ENCODE measurements at regions not wholly inside any gene's neighbourhood (a gene's known extent, or its start where the extent isn't known, plus 50 kb on each side); places are given as distances from the start of the nearest gene placed in this dataset.

DNA sequence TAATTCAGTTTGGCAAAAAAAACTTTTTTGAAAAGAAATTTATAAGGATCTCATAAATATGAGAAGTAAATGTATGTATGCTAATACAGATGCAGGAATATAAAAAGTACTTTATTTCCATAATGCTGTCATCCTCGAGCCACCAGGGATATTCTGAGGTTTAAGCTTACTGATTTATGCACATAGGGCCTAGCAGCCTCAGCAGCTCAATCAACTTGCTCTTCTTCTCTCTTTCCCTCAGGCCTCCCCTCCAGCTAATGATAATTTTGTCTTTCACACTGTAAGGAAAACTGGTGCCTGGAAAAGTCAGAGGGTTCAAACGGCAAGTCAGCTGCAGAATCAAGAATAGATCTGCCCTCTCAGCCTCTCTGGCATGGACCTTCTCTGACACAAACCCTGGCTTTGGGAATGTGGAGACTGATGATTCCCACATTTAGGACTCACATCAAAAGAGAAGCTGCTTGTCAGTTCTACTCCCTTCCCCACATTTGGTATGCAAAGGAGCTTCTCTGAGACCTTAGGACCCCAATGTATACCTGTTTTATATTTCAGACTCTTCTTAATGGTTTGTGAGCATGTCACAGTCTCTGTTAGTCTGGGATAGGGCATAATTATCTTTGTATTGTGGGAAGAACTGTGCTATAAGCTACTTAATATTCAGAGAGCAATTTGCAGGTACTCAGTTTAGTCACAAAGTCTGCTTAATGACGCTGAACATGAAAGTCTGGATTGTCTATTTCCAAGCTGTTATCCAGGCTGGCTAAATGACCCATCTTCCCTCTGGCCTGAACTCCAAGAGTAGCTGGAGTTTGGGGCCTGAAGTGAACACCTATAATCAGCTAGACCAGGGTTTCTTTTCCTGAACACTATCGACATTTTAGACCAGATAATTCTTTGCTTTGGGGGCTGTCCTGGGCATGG lies 52.1 kb upstream of the DIPK1A start:
- DNase-seq (ENCODE audit: low read depth) = peak; percentile 53

DNA sequence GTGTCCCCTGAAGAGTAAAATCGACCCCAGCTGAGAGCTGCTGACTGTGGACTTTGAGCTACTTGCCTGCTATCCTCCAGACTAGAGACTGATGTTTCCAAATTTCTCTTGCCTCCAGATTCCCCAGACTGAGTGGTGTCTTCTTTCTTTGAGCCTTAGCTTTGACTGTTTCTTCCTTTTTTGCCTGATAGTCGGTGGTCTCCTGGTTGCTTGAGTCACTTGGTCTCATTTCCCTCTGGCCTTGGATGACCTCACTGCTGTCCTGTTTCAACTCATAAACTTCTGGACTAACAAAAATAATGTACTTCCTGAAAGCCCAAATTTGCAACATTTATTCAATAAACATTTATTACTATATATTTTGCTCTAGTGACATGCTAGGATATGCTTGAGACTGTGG lies 52.9 kb upstream of the DIPK1A start:
- no peak for DNase-seq (ENCODE audit: low read depth)

DNA sequence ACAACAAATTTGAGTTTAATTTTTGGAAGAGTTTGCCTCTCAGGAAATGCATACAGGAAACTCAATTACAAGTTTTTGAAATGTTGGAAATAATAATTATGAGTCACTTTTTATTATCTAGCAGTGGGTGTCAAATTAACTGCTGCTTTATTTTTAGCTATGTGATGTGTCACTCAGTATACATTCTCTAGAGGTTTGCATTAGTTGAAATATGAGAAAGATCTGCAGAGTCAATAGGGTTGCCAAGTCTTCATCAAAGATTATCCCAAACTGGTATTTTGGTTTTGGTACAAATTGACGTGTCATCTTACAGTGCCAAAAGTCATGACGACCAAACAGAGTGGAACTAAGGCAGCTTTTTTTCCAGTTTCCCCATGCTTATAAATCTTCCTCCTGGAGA lies 54.3 kb upstream of the DIPK1A start:
- DNase-seq (ENCODE audit: low read depth) = no peak

DNA sequence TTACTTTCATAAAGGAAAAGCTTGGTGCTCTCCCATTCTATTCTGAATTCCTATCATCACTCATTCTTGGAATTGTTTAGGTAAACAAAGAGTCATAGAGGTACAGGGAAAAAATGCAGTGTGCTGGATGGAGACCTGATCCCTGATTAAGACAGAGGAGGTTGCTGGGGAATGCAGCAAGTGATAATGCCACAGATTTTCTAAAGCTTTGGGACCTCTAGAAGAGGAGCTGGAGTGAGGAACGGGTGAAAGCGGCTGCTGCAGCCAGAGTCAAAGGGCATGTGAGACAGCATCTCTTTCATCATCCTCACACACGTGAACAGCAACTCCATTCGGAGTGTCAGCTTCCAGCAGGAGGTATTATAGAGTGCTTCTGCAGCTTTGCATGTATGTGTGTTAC lies 54.9 kb upstream of the DIPK1A start:
- no peak for DNase-seq (ENCODE audit: low read depth)

DNA sequence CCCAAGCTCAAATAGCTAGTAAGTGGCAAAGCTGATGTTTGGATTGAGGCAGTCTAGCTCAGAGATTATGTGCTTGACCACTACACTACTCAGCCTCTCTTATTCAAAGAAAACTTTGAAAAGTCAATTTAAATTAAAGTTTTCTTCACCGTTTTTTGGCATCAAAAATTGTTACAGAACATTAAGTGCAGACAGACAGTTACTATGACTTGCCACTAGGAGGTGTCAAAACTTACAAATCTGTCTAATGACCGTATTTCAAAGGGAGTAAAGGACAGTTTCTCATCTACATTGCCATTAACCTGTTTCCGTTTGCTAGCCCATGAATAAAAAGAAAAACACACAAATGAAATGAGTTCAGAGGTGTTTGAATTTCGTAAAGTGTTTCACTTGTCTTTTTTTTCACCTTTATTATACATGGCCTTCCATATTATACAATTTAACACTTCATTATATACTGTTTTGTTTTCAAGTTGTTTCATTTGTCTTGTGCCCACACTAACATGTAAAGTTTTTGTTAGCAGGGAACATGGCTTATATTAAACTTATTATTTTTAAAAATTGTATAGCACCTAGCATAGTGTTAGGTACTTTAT lies 57.4 kb upstream of the MTF2 start:
- peak; percentile 45 for DNase-seq (ENCODE audit: low read depth)

DNA sequence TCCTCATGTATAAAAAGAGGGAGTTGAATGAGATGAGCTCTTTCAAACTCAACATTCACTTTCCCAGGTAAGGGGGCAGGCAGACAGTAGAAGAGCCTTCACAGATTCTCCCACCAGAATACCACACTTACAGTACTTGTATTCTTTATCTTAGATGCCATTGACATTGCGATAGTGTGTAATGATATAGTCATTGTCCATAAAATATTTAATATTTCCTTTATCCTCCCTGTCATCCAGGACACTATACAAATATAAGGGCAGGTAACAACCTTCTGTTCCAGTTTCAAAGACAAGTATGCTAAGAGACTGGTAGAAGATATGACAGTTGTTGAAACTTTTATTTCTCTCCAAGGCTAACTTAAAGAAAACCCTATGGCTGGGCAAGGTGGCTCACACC lies 56.5 kb upstream of the MTF2 start:
- DNase-seq (ENCODE audit: low read depth) = no peak

DNA sequence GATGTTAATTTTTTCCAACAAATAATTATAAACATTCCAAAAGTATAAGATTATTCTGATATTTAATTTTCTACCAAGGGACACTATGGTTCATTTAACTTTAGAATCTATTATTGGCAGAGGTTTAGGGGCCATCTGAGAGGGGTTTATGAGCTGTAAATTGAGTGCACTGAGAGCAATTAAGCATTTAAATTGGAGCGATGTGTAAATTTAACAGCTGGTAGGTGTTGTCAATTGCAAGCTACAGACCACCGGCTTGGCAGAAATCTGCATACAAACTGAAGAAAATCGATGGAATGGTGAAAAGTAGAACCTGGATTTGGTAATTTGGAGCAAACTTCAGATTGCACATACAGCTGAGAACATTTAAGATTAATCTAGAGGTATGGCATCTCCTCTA lies 55.8 kb upstream of the MTF2 start:
- DNase-seq (ENCODE audit: low read depth) = no peak

DNA sequence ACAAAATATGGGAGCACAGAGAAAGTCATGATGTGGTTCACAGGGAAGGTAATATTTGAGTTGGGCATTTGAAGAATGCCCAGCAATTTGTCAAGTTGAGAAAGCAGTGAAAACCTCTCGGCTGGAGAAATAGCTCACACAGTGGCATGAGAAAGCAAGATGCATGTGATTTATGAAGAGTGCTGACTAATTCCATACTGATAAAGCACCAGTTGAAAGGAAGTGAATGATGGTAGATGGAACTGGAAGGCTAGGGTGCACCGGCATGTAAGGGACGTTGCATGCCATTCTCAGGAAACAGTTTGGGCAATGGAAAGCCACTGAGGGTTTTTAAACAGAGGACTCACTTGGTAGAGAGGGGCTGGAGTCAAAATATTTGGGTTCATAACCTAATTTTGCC lies 53.5 kb upstream of the MTF2 start:
- no peak for DNase-seq (ENCODE audit: low read depth)

DNA sequence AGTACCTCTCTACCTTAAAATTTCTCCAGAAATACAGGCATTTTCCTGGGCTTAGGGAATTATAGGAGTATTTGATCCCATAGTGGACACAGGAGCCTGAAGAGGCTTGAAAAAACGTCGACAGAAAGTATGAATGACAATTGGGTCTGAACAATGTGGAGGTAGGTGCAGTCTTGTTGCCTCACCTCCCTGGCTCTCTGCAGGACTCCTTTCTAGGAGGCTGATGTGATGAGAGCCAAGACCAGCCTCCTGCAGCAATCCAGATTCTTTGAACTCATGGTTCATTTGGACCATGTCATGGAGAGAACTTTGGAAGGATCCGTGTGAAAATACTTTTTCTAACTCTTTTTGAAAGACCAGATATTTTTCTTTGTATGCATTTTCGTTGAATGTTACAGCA lies 50.5 kb upstream of the MTF2 start:
- DNase-seq (ENCODE audit: low read depth) = no peak
